ENCODE measurements at regions not wholly inside any gene's neighbourhood (a gene's known extent, or its start where the extent isn't known, plus 50 kb on each side); places are given as distances from the start of the nearest gene placed in this dataset.

GRCh38 chr16:51067352-51067751 is 83.7 kb downstream of the SALL1 start:
- TF ChIP-seq CTCF (IDR thresholded peaks at IDR 0.05; ENCODE audit: low read length) (no peak), EZH2 (optimal IDR thresholded peaks at IDR 0.05; ENCODE audit: low read depth, low read length) (no peak), EZH2phosphoT487 (IDR thresholded peaks at IDR 0.05; ENCODE audit: low read length) (no peak)

Data from MM.1S (cell line).